ENCODE measurements at regions not wholly inside any gene's neighbourhood (a gene's known extent, or its start where the extent isn't known, plus 50 kb on each side); places are given as distances from the start of the nearest gene placed in this dataset.

- WGBS, 2 donors: 79 to 86% methylated on average over 5 of the region's 5 CpGs
- Histone ChIP-seq H3K27me3 (ENCODE audit: control insufficient read depth in 3 of 3, insufficient read depth in 3 of 3, low read length in 2 of 3) (no peaks in the 10 kb centered on the region), H3K27ac (ENCODE audit: low read depth in 1 of 2, low read length in 1 of 2) (no peak overlapping the region), H3K9ac (ENCODE audit: insufficient read depth in 1 of 2, low read length in 2 of 2) (no peak overlapping the region), H3K36me3 (ENCODE audit: control insufficient read depth in 4 of 4, insufficient read depth in 4 of 4, low read length in 4 of 4) (no peaks in the 10 kb centered on the region), H3K9me3 (ENCODE audit: control insufficient read depth in 4 of 4, insufficient read depth in 3 of 4, low read length in 3 of 4) (no peaks in the 10 kb centered on the region), H3K4me3 (no peak overlapping the region), H3K4me1 (ENCODE audit: control insufficient read depth in 5 of 5, insufficient read depth in 5 of 5, low read length in 5 of 5) (peaks cover 0 to 1% (median 0%) of the 10 kb centered on the region in 5 donors)
- ATAC-seq (ENCODE audit: insufficient read depth, low FRiP score): no peak
- TF ChIP-seq CTCF (IDR thresholded peaks at IDR 0.05; ENCODE audit: control extremely low read depth, extremely low read depth): no peak
- no peak for DNase-seq
Measured at GRCh38 chr13:50649211-50649610, 194.3 kb downstream of the DLEU7 start.

- peaks cover 0 to 1% (median 0%) of the 10 kb centered on the region in 5 donors for H3K4me1 ChIP-seq (ENCODE audit: control insufficient read depth in 5 of 5, insufficient read depth in 5 of 5, low read length in 5 of 5)
- no peak overlapping the region for H3K9ac ChIP-seq (ENCODE audit: insufficient read depth in 1 of 2, low read length in 2 of 2)
- no peaks in the 10 kb centered on the region for H3K27me3 ChIP-seq (ENCODE audit: control insufficient read depth in 3 of 3, insufficient read depth in 3 of 3, low read length in 2 of 3)
- H3K27ac ChIP-seq (ENCODE audit: low read depth in 1 of 2, low read length in 1 of 2): peak overlapping the region in 1 of 2 donors; percentile 36
- WGBS, 2 donors: 47 to 61% methylated on average over 11 of the region's 11 CpGs
- no peaks in the 10 kb centered on the region for H3K9me3 ChIP-seq (ENCODE audit: control insufficient read depth in 4 of 4, insufficient read depth in 3 of 4, low read length in 3 of 4)
- no peak for TF ChIP-seq CTCF (IDR thresholded peaks at IDR 0.05; ENCODE audit: control extremely low read depth, extremely low read depth)
- H3K4me3 ChIP-seq: no peak overlapping the region
- no peak for ATAC-seq (ENCODE audit: insufficient read depth, low FRiP score)
- peak in 1 of 3 donors; percentile 17 for DNase-seq
- H3K36me3 ChIP-seq (ENCODE audit: control insufficient read depth in 4 of 4, insufficient read depth in 4 of 4, low read length in 4 of 4): no peaks in the 10 kb centered on the region
Measured at GRCh38 chr13:50650592-50651504, 192.6 kb downstream of the DLEU7 start.

GRCh38 chr13:50651922-50652321 lies 191.6 kb downstream of the DLEU7 start:
- no peak for TF ChIP-seq CTCF (IDR thresholded peaks at IDR 0.05; ENCODE audit: control extremely low read depth, extremely low read depth)
- WGBS, 2 donors: 66 to 77% methylated on average over 3 of the region's 3 CpGs
- DNase-seq: no peak

More at GRCh38 chr13:50651922-50652321, 191.6 kb downstream of the DLEU7 start:
- no peak for ATAC-seq (ENCODE audit: insufficient read depth, low FRiP score)
- Histone ChIP-seq H3K9me3 (ENCODE audit: control insufficient read depth in 4 of 4, insufficient read depth in 3 of 4, low read length in 3 of 4) (no peaks in the 10 kb centered on the region), H3K9ac (ENCODE audit: insufficient read depth in 1 of 2, low read length in 2 of 2) (no peak overlapping the region), H3K27me3 (ENCODE audit: control insufficient read depth in 3 of 3, insufficient read depth in 3 of 3, low read length in 2 of 3) (no peaks in the 10 kb centered on the region), H3K27ac (ENCODE audit: low read depth in 1 of 2, low read length in 1 of 2) (no peak overlapping the region), H3K36me3 (ENCODE audit: control insufficient read depth in 4 of 4, insufficient read depth in 4 of 4, low read length in 4 of 4) (no peaks in the 10 kb centered on the region), H3K4me1 (ENCODE audit: control insufficient read depth in 5 of 5, insufficient read depth in 5 of 5, low read length in 5 of 5) (peaks cover 0 to 1% (median 0%) of the 10 kb centered on the region in 5 donors), H3K4me3 (no peak overlapping the region)

All from lung (tissue), 11 donors.